CD4-positive, alpha-beta T cell (primary cell): ENCODE measurements at regions not wholly inside any gene's neighbourhood (a gene's known extent, or its start where the extent isn't known, plus 50 kb on each side); places are given as distances from the start of the nearest gene placed in this dataset.
"Not testable (repeated sequence)": the region's sequence is repeated elsewhere in the genome, so short reads cannot be mapped to it uniquely, and the experiment has no call there.

Experiments
- ATAC-seq: fragments of 200-7000 bp; cut with Tn5 transposase; one replicate; pipeline ENCODE4 v1.10.0; 2022; ENCODE audit warnings: mild to moderate bottlenecking; ENCODE audit not compliant: poor library complexity
- CTCF ChIA-PET: fragments of 350-600 bp; sonication (Branson Sonifier 250); formaldehyde crosslinking; loops from one replicate; lab custom pipeline; 2021; ENCODE audit warnings: antibody characterized with exemption, inconsistent platforms; lab: Charles Lee
- POLR2A ChIA-PET: fragments of 350-600 bp; sonication (Branson Sonifier 250); formaldehyde crosslinking; loops from one replicate; lab custom pipeline; 2021; ENCODE audit warnings: antibody characterized with exemption, inconsistent platforms; lab: Charles Lee
- DNase-seq, 14 experiments: peaks; one replicate each; pipeline ENCODE4 v3.0.0-alpha.2; 2013 to 2020; ENCODE audit warnings: mixed read lengths in 2 of 14
- H3K27ac ChIP-seq, 2 donors: one replicate each; pipeline versions ENCODE4 v1.5.1 to v1.7.0; 2013; ENCODE audit warnings: low read length in 2 of 2, low read depth in 1 of 2, mild to moderate bottlenecking in 1 of 2
- H3K27me3 ChIP-seq, 2 experiments: 1 replicate in 1 of 2; 2 replicates in 1 of 2; pipeline versions ENCODE4 v1.6.1 to v1.7.0; 2013; ENCODE audit warnings: low read length in 2 of 2, control low read depth in 1 of 2, mild to moderate bottlenecking in 1 of 2, moderate library complexity in 1 of 2; ENCODE audit not compliant: insufficient read depth in 2 of 2, control insufficient read depth in 1 of 2
- H3K36me3 ChIP-seq: one replicate; pipeline ENCODE4 v1.6.1; 2013; ENCODE audit warnings: low read length, control low read depth; ENCODE audit not compliant: insufficient read depth
- H3K4me1 ChIP-seq: one replicate; pipeline ENCODE4 v1.6.1; 2013; ENCODE audit warnings: low read length, control low read depth; ENCODE audit not compliant: insufficient read depth
- H3K4me3 ChIP-seq: one replicate; pipeline ENCODE4 v1.5.1; 2013; ENCODE audit warnings: mild to moderate bottlenecking, low read length, moderate library complexity
- H3K9me3 ChIP-seq, 2 experiments: 1 replicate in 1 of 2; 2 replicates in 1 of 2; pipeline versions ENCODE4 v1.6.1 to v1.7.0; 2013; ENCODE audit warnings: low read length in 2 of 2, mild to moderate bottlenecking in 2 of 2, control low read depth in 1 of 2, moderate library complexity in 1 of 2; ENCODE audit not compliant: control insufficient read depth in 1 of 2, insufficient read depth in 1 of 2
- H3K27ac Mint-ChIP-seq: one replicate; pipeline ENCODE4 v1.8.0; 2020; ENCODE audit warnings: mixed read lengths
- H3K27me3 Mint-ChIP-seq: one replicate; pipeline ENCODE4 v1.8.0; 2021; ENCODE audit warnings: mixed read lengths
- H3K36me3 Mint-ChIP-seq: one replicate; pipeline ENCODE4 v1.8.0; 2021; ENCODE audit warnings: low read depth, mixed read lengths
- H3K4me1 Mint-ChIP-seq: one replicate; pipeline ENCODE4 v1.8.0; 2021; ENCODE audit warnings: low read depth, mixed read lengths
- H3K4me3 Mint-ChIP-seq: one replicate; pipeline ENCODE4 v1.8.0; 2020; ENCODE audit warnings: mild to moderate bottlenecking, mixed read lengths
- H3K9me3 Mint-ChIP-seq: one replicate; pipeline ENCODE4 v1.8.0; 2020; ENCODE audit warnings: mixed read lengths
- CTCF ChIP-seq: fragments of 200-600 bp; IDR thresholded peaks from one replicate; pipeline ENCODE4 v1.8.0; 2022; ENCODE audit warnings: antibody characterized with exemption, mild to moderate bottlenecking
- intact Hi-C, 2 experiments: fragments of 100-400 bp; cut with DNase I in 1 of 2; cut with micrococcal nuclease in 1 of 2; formaldehyde crosslinking; loops; one replicate each; pipeline versions ENCODE4 v1.15.1 to v1.9.0; 2023 to 2025; cut with DNase I, micrococcal nuclease

- Histone ChIP-seq H3K9me3 (peaks cover 9 to 21% of the 10 kb centered on the region in 2 experiments), H3K27ac (no peak overlapping the region), H3K4me3 (no peak overlapping the region), H3K27me3 (no peaks in the 10 kb centered on the region), H3K36me3 (no peaks in the 10 kb centered on the region), H3K4me1 (no peaks in the 10 kb centered on the region)
- Mint-ChIP-seq H3K4me3 (no peak overlapping the region), H3K4me1 (no peaks in the 10 kb centered on the region), H3K27ac (no peak overlapping the region), H3K36me3 (peaks cover 20% of the 10 kb centered on the region), H3K9me3 (peaks cover 11% of the 10 kb centered on the region), H3K27me3 (no peaks in the 10 kb centered on the region)
- ATAC-seq (no peak), DNase-seq (no peak)
- TF ChIP-seq CTCF, result no peak
- CTCF ChIA-PET, result no interaction called here
- intact Hi-C loops, result no loop called here
- POLR2A ChIA-PET, result no interaction called here
These were observed 79.1 kb upstream of the KCNE2 start for GRCh38 chr21:34284666-34285065.

- H3K27ac Mint-ChIP-seq, H3K27ac ChIP-seq, H3K27me3 ChIP-seq, CTCF ChIA-PET, ATAC-seq, H3K27me3 Mint-ChIP-seq, intact Hi-C loops, DNase-seq, H3K4me3 ChIP-seq, H3K4me3 Mint-ChIP-seq, POLR2A ChIA-PET, H3K4me1 ChIP-seq, H3K4me1 Mint-ChIP-seq, H3K36me3 ChIP-seq: not testable (repeated sequence)
- peaks cover 9 to 21% of the 10 kb centered on the region in 2 experiments for H3K9me3 ChIP-seq
- peaks cover 20% of the 10 kb centered on the region for H3K36me3 Mint-ChIP-seq
- H3K9me3 Mint-ChIP-seq, result peaks cover 11% of the 10 kb centered on the region
These were observed 75.8 kb upstream of the KCNE2 start for GRCh38 chr21:34288042-34288441.

- CTCF ChIA-PET, result interaction anchor here (1.2 kb wide), 1 partner anchor 10 kb away, joined by 3 read pairs; no protein-coding TSS in a partner anchor
- intact Hi-C loops, result no loop called here
- Histone ChIP-seq H3K4me1 (no peaks in the 10 kb centered on the region), H3K4me3 (no peak overlapping the region), H3K9me3 (peaks cover 9 to 21% of the 10 kb centered on the region in 2 experiments), H3K27me3 (no peaks in the 10 kb centered on the region), H3K27ac (no peak overlapping the region), H3K36me3 (no peaks in the 10 kb centered on the region)
- no peaks in the 10 kb centered on the region for H3K4me1 Mint-ChIP-seq
- POLR2A ChIA-PET, result no interaction called here
- DNase-seq, result no peak
- H3K27ac Mint-ChIP-seq, result no peak overlapping the region
- TF ChIP-seq CTCF, result no peak
- H3K36me3 Mint-ChIP-seq, result peaks cover 20% of the 10 kb centered on the region
- H3K4me3 Mint-ChIP-seq, result no peak overlapping the region
- ATAC-seq, result no peak
- H3K27me3 Mint-ChIP-seq, result no peaks in the 10 kb centered on the region
- H3K9me3 Mint-ChIP-seq, result peaks cover 11% of the 10 kb centered on the region
These were observed 74.0 kb upstream of the KCNE2 start for GRCh38 chr21:34289856-34290255.

- Mint-ChIP-seq H3K4me3 (no peak overlapping the region), H3K27ac (no peak overlapping the region), H3K36me3 (no peaks in the 10 kb centered on the region), H3K9me3 (no peaks in the 10 kb centered on the region), H3K27me3 (no peaks in the 10 kb centered on the region), H3K4me1 (no peaks in the 10 kb centered on the region)
- ChIA-PET CTCF (no interaction called here), POLR2A (no interaction called here)
- H3K9me3 ChIP-seq, result no peaks in the 10 kb centered on the region
- intact Hi-C loops, result no loop called here
- H3K36me3 ChIP-seq, result no peaks in the 10 kb centered on the region
- H3K27ac ChIP-seq, result no peak overlapping the region
- no peaks in the 10 kb centered on the region for H3K4me1 ChIP-seq
- no peak for ATAC-seq
- no peak for TF ChIP-seq CTCF
- no peak overlapping the region for H3K4me3 ChIP-seq
- H3K27me3 ChIP-seq, result no peaks in the 10 kb centered on the region
- DNase-seq, result no peak
These were observed 66.9 kb upstream of the KCNE2 start for GRCh38 chr21:34296878-34297277.
